GM12892 (cell line): ENCODE measurements at regions not wholly inside any gene's neighbourhood (a gene's known extent, or its start where the extent isn't known, plus 50 kb on each side); places are given as distances from the start of the nearest gene placed in this dataset.

Experiments used
- POLR2A ChIP-seq: IDR thresholded peaks from 2 replicates; pipeline ENCODE4 v1.6.1; 2011; ENCODE audit warnings: low read depth, low read length, control low read depth
- POLR2AphosphoS5 ChIP-seq: IDR thresholded peaks from 2 replicates; pipeline ENCODE4 v1.6.1; 2011; ENCODE audit warnings: low read depth, low read length, control low read depth

GRCh38 chr1:80910426-80910825 lies 890.3 kb upstream of the ADGRL2 start:
- no peak for TF ChIP-seq POLR2A
- no peak for TF ChIP-seq POLR2AphosphoS5
